Astrocyte (in vitro differentiated cells and primary cell): ENCODE measurements at regions not wholly inside any gene's neighbourhood (a gene's known extent, or its start where the extent isn't known, plus 50 kb on each side); places are given as distances from the start of the nearest gene placed in this dataset.

Experiments used
- DNase-seq: peaks from one replicate; pipeline ENCODE4 v3.0.0-alpha.2; 2010; ENCODE audit warnings: low read depth
- FAIRE-seq: peaks from 2 replicates; lab custom pipeline; 2011; peaks lifted over from hg19 to GRCh38; lab: Jason Lieb, UNC
- H2AFZ ChIP-seq: 2 replicates; pipeline ENCODE4 v1.6.0; 2012; ENCODE audit warnings: low read depth, low read length, inconsistent platforms
- H3K27ac ChIP-seq: 2 replicates; pipeline ENCODE4 v1.5.1; 2011; ENCODE audit warnings: low read depth, low read length, inconsistent platforms
- H3K27me3 ChIP-seq: 2 replicates; pipeline ENCODE4 v1.6.0; 2011; ENCODE audit warnings: low read length, inconsistent platforms; ENCODE audit not compliant: insufficient read depth
- H3K36me3 ChIP-seq: 2 replicates; pipeline ENCODE4 v1.5.1; 2011; ENCODE audit warnings: low read length, inconsistent platforms; ENCODE audit not compliant: insufficient read depth
- H3K4me1 ChIP-seq: 2 replicates; pipeline ENCODE4 v1.5.1; 2011; ENCODE audit warnings: low read length, inconsistent platforms; ENCODE audit not compliant: insufficient read depth
- H3K4me2 ChIP-seq: 2 replicates; pipeline ENCODE4 v1.6.0; 2012; ENCODE audit warnings: low read length, inconsistent platforms
- H3K4me3 ChIP-seq: 2 replicates; pipeline ENCODE4 v1.5.1; 2011; ENCODE audit warnings: low read depth, mild to moderate bottlenecking, low read length, inconsistent platforms; ENCODE audit not compliant: insufficient read depth
- H3K79me2 ChIP-seq: 2 replicates; pipeline ENCODE4 v1.6.0; 2012; ENCODE audit warnings: mild to moderate bottlenecking, low read length, inconsistent platforms; ENCODE audit not compliant: insufficient read depth
- H3K9ac ChIP-seq: 2 replicates; pipeline ENCODE4 v1.6.0; 2012; ENCODE audit warnings: mild to moderate bottlenecking, low read length, inconsistent platforms
- H3K9me3 ChIP-seq: 2 replicates; pipeline ENCODE4 v1.5.1; 2012; ENCODE audit warnings: low read depth, mild to moderate bottlenecking, low read length, inconsistent platforms; ENCODE audit not compliant: insufficient read depth
- H4K20me1 ChIP-seq: 2 replicates; pipeline ENCODE4 v1.6.0; 2012; ENCODE audit warnings: low read length, inconsistent platforms; ENCODE audit not compliant: insufficient read depth
- H3K27ac Mint-ChIP-seq: one replicate; pipeline ENCODE4 v1.8.0; 2021; ENCODE audit warnings: mild to moderate bottlenecking, mixed read lengths; ENCODE audit not compliant: unreplicated experiment
- H3K27me3 Mint-ChIP-seq: one replicate; pipeline ENCODE4 v1.8.0; 2021; ENCODE audit warnings: low read depth, mixed read lengths; ENCODE audit not compliant: unreplicated experiment
- H3K36me3 Mint-ChIP-seq: one replicate; pipeline ENCODE4 v1.8.0; 2021; ENCODE audit warnings: low read depth, mixed read lengths; ENCODE audit not compliant: unreplicated experiment
- H3K4me1 Mint-ChIP-seq: one replicate; pipeline ENCODE4 v1.8.0; 2021; ENCODE audit warnings: low read depth, mixed read lengths; ENCODE audit not compliant: unreplicated experiment
- H3K4me3 Mint-ChIP-seq: one replicate; pipeline ENCODE4 v1.8.0; 2021; ENCODE audit warnings: mild to moderate bottlenecking, moderate library complexity, mixed read lengths; ENCODE audit not compliant: unreplicated experiment
- H3K9me3 Mint-ChIP-seq: one replicate; pipeline ENCODE4 v1.8.0; 2021; ENCODE audit warnings: mild to moderate bottlenecking, mixed read lengths; ENCODE audit not compliant: unreplicated experiment
- EZH2 ChIP-seq: IDR thresholded peaks from 2 replicates; pipeline ENCODE4 v1.6.1; 2012; ENCODE audit warnings: mild to moderate bottlenecking, low read length, inconsistent platforms; ENCODE audit not compliant: insufficient read depth
- TF ChIP-seq, protein P1 (sequence below): IDR thresholded peaks from 2 replicates; pipeline ENCODE4 v1.5.1; 2011; ENCODE audit warnings: low read depth, mild to moderate bottlenecking, inconsistent platforms, low read length, moderate library complexity; ENCODE audit not compliant: insufficient read depth

DNA sequence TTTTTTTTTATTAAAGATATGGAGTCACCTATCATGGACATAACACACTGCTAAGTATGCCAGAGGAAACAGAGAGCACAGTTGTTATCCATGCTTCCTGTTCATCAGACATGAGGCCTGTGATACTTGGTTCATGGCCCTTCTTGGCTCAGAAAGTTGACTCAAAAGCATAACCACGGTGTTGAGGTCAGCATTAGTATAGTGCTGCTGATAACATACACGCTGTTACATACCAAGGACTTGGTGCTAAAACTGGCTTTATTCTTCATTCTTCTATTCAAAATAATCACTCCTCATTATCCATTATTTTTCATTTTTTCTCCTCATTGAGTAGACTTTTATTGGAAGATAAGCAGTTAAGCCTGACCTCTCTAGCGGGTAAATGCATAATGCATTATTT, 464.1 kb downstream of the ADGRL2 start:
- no peak overlapping the region for H3K4me3 ChIP-seq
- H3K27me3 Mint-ChIP-seq: no peaks in the 10 kb centered on the region
- no peak for DNase-seq
- H2AFZ ChIP-seq: no peak overlapping the region
- FAIRE-seq: no peak
- H3K36me3 ChIP-seq: no peaks in the 10 kb centered on the region
- no peaks in the 10 kb centered on the region for H3K9me3 Mint-ChIP-seq
- no peaks in the 10 kb centered on the region for H3K4me1 ChIP-seq
- H3K27ac ChIP-seq: no peak overlapping the region
- H3K27me3 ChIP-seq: no peaks in the 10 kb centered on the region
- H3K4me1 Mint-ChIP-seq: peaks cover 7% of the 10 kb centered on the region
- H3K36me3 Mint-ChIP-seq: no peaks in the 10 kb centered on the region
- H3K4me3 Mint-ChIP-seq: no peak overlapping the region
- H3K9me3 ChIP-seq: no peaks in the 10 kb centered on the region
- TF ChIP-seq, protein P1, sequence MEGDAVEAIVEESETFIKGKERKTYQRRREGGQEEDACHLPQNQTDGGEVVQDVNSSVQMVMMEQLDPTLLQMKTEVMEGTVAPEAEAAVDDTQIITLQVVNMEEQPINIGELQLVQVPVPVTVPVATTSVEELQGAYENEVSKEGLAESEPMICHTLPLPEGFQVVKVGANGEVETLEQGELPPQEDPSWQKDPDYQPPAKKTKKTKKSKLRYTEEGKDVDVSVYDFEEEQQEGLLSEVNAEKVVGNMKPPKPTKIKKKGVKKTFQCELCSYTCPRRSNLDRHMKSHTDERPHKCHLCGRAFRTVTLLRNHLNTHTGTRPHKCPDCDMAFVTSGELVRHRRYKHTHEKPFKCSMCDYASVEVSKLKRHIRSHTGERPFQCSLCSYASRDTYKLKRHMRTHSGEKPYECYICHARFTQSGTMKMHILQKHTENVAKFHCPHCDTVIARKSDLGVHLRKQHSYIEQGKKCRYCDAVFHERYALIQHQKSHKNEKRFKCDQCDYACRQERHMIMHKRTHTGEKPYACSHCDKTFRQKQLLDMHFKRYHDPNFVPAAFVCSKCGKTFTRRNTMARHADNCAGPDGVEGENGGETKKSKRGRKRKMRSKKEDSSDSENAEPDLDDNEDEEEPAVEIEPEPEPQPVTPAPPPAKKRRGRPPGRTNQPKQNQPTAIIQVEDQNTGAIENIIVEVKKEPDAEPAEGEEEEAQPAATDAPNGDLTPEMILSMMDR: no peak
- TF ChIP-seq EZH2: no peak
- H4K20me1 ChIP-seq: no peaks in the 10 kb centered on the region
- H3K79me2 ChIP-seq: no peaks in the 10 kb centered on the region
- H3K4me2 ChIP-seq: no peak overlapping the region
- H3K27ac Mint-ChIP-seq: no peak overlapping the region
- no peak overlapping the region for H3K9ac ChIP-seq

DNA sequence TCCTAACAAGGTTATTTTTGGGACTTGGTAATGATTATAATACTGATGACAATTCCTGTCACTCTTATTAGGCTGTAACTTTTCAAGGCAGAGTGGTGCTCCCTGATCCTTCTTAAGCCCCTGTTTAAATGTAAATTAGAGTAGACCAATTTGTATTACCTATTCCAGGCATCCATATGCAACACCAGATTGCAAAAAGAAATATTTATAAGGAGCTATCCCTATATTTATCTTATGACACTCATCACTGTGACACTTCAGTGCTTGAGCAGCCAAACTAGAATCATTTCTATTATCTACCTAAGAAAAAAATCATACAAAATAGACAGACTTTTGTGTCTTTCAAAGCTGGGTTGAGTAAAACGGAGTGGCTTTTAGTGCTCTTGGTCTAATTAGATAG, 462.7 kb downstream of the ADGRL2 start:
- no peak overlapping the region for H3K4me3 Mint-ChIP-seq
- Histone ChIP-seq H3K9me3 (no peaks in the 10 kb centered on the region), H3K4me3 (no peak overlapping the region), H3K9ac (no peak overlapping the region), H3K27ac (no peak overlapping the region), H3K4me1 (no peaks in the 10 kb centered on the region), H3K79me2 (no peaks in the 10 kb centered on the region), H2AFZ (no peak overlapping the region), H3K27me3 (no peaks in the 10 kb centered on the region), H3K4me2 (no peak overlapping the region), H3K36me3 (no peaks in the 10 kb centered on the region), H4K20me1 (no peaks in the 10 kb centered on the region)
- H3K9me3 Mint-ChIP-seq: no peaks in the 10 kb centered on the region
- no peak overlapping the region for H3K27ac Mint-ChIP-seq
- H3K36me3 Mint-ChIP-seq: no peaks in the 10 kb centered on the region
- H3K4me1 Mint-ChIP-seq: no peaks in the 10 kb centered on the region
- no peaks in the 10 kb centered on the region for H3K27me3 Mint-ChIP-seq
- TF ChIP-seq EZH2: no peak
- TF ChIP-seq, protein P1: no peak
- no peak for DNase-seq
- no peak for FAIRE-seq

DNA sequence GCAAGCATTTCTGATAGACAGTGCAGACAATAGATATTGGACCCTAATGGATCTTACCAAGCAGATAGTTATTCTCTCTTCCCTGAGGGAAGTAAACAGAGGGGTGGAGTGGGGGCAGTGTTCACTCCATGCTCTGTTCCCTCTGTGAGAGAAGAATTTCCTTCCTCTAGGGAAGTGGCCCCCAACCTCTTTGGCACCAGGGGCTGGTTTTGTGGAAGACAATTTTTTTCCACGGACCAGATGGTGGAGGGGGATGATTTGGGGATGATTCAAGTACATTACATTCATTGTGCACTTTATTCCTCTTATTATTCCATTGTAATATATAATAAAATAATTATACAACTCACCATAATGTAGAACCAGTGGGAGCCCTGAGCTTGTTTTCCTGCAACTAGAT, 459.9 kb downstream of the ADGRL2 start:
- Histone ChIP-seq H3K4me3 (no peak overlapping the region), H3K36me3 (no peaks in the 10 kb centered on the region), H3K4me2 (no peak overlapping the region), H3K9ac (no peak overlapping the region), H3K9me3 (no peaks in the 10 kb centered on the region), H4K20me1 (no peaks in the 10 kb centered on the region), H2AFZ (no peak overlapping the region), H3K27me3 (no peaks in the 10 kb centered on the region), H3K27ac (no peak overlapping the region), H3K4me1 (no peaks in the 10 kb centered on the region), H3K79me2 (no peaks in the 10 kb centered on the region)
- Mint-ChIP-seq H3K27me3 (no peaks in the 10 kb centered on the region), H3K4me1 (no peaks in the 10 kb centered on the region), H3K4me3 (no peak overlapping the region), H3K27ac (no peak overlapping the region), H3K9me3 (no peaks in the 10 kb centered on the region), H3K36me3 (no peaks in the 10 kb centered on the region)
- TF ChIP-seq, protein P1: no peak
- TF ChIP-seq EZH2: no peak
- FAIRE-seq: no peak
- no peak for DNase-seq
